GM06990 (cell line): ENCODE measurements at regions not wholly inside any gene's neighbourhood (a gene's known extent, or its start where the extent isn't known, plus 50 kb on each side); places are given as distances from the start of the nearest gene placed in this dataset.
"Not testable (repeated sequence)": the region's sequence is repeated elsewhere in the genome, so short reads cannot be mapped to it uniquely, and the experiment has no call there.

ENCODE experiments used
- DNase-seq: peaks from one replicate; pipeline ENCODE4 v3.0.0-alpha.2; 2011; ENCODE audit not compliant: insufficient read length; ENCODE audit errors: extremely low read depth
- H3K27me3 ChIP-seq: replicated peaks from 2 replicates; pipeline ENCODE4 v1.6.0; 2011; ENCODE audit warnings: low read length; ENCODE audit not compliant: control insufficient read depth, insufficient read depth
- H3K36me3 ChIP-seq: 2 replicates; pipeline ENCODE4 v1.5.1; 2011; ENCODE audit warnings: low read length; ENCODE audit not compliant: control insufficient read depth, insufficient read depth
- H3K4me3 ChIP-seq: replicated peaks from 2 replicates; pipeline ENCODE4 v1.5.1; 2011; ENCODE audit warnings: low read depth, mild to moderate bottlenecking, control low read depth, low read length
- CTCF ChIP-seq: IDR thresholded peaks from 2 replicates; pipeline ENCODE4 v1.5.1; 2011; ENCODE audit warnings: low read length, control low read depth, mild to moderate bottlenecking, inconsistent platforms; ENCODE audit not compliant: insufficient read depth, poor library complexity, severe bottlenecking

GRCh38 chr1:242610209-242610608, 85.7 kb upstream of the PLD5 start:
- TF ChIP-seq CTCF, result no peak

GRCh38 chr1:242605521-242605920, 81.0 kb upstream of the PLD5 start:
- no peaks in the 10 kb centered on the region for H3K36me3 ChIP-seq
- no peak for TF ChIP-seq CTCF
- no peak overlapping the region for H3K4me3 ChIP-seq
- DNase-seq, result no peak
- no peaks in the 10 kb centered on the region for H3K27me3 ChIP-seq

More at GRCh38 chr1:242610209-242610608, 85.7 kb upstream of the PLD5 start:
- Histone ChIP-seq H3K4me3 (no peak overlapping the region), H3K36me3 (no peaks in the 10 kb centered on the region), H3K27me3 (no peaks in the 10 kb centered on the region)
- DNase-seq, result no peak

GRCh38 chr1:242602001-242602400, 77.5 kb upstream of the PLD5 start:
- Histone ChIP-seq H3K36me3 (no peaks in the 10 kb centered on the region), H3K27me3 (no peaks in the 10 kb centered on the region), H3K4me3 (no peak overlapping the region)
- DNase-seq, result no peak
- TF ChIP-seq CTCF, result no peak

GRCh38 chr1:242593756-242594155, 69.3 kb upstream of the PLD5 start:
- H3K27me3 ChIP-seq, DNase-seq, H3K4me3 ChIP-seq, H3K36me3 ChIP-seq: not testable (repeated sequence)

- TF ChIP-seq CTCF, result no peak
- DNase-seq, result no peak
- Histone ChIP-seq H3K36me3 (no peaks in the 10 kb centered on the region), H3K27me3 (no peaks in the 10 kb centered on the region), H3K4me3 (no peak overlapping the region)
These were observed 61.8 kb upstream of the PLD5 start for GRCh38 chr1:242586360-242586680.

GRCh38 chr1:242585616-242586359, 61.3 kb upstream of the PLD5 start:
- no peak for TF ChIP-seq CTCF
- Histone ChIP-seq H3K36me3 (no peaks in the 10 kb centered on the region), H3K27me3 (no peaks in the 10 kb centered on the region), H3K4me3 (no peak overlapping the region)
- DNase-seq, result no peak
